Stimulated activated CD4-positive, alpha-beta T cell treated with anti-CD3 and anti-CD28 coated beads, Interleukin-4, amount 100 ng/mL, for 4 hours (primary cell): ENCODE measurements at regions not wholly inside any gene's neighbourhood (a gene's known extent, or its start where the extent isn't known, plus 50 kb on each side); places are given as distances from the start of the nearest gene placed in this dataset.

Source experiments
- DNase-seq, 2 experiments: peaks; one replicate each; pipeline ENCODE4 v3.0.0-alpha.2; 2020

GRCh38 chr1:244969355-244970235 lies 105.3 kb upstream of the HNRNPU start:
- DNase-seq, result peak in 1 of 2 experiments; percentile 43

GRCh38 chr1:244968881-244969280 lies 104.5 kb upstream of the HNRNPU start:
- DNase-seq, result no peak

GRCh38 chr1:244968471-244968871 lies 104.1 kb upstream of the HNRNPU start:
- no peak for DNase-seq

GRCh38 chr1:244967159-244967558 lies 102.8 kb upstream of the HNRNPU start:
- no peak for DNase-seq

GRCh38 chr1:244965185-244966030 lies 101.1 kb upstream of the HNRNPU start:
- no peak for DNase-seq

GRCh38 chr1:244964112-244964971 lies 100.0 kb upstream of the HNRNPU start:
- DNase-seq, result no peak

GRCh38 chr1:244963231-244963826 lies 99.0 kb upstream of the HNRNPU start:
- no peak for DNase-seq

- DNase-seq, result no peak
Observed at GRCh38 chr1:244962130-244962529, 97.8 kb upstream of the HNRNPU start.

- DNase-seq, result no peak
Observed at GRCh38 chr1:244960904-244961303, 96.6 kb upstream of the HNRNPU start.

GRCh38 chr1:244958593-244958992 lies 94.2 kb upstream of the HNRNPU start:
- DNase-seq, result no peak

- DNase-seq, result no peak
Observed at GRCh38 chr1:244957525-244957924, 93.2 kb upstream of the HNRNPU start.

- no peak for DNase-seq
Observed at GRCh38 chr1:244957122-244957521, 92.8 kb upstream of the HNRNPU start.

- DNase-seq, result no peak
Observed at GRCh38 chr1:244955661-244956060, 91.3 kb upstream of the HNRNPU start.

GRCh38 chr1:244954359-244954758 lies 90.0 kb upstream of the HNRNPU start:
- DNase-seq, result no peak

GRCh38 chr1:244953901-244954300 lies 89.6 kb upstream of the HNRNPU start:
- DNase-seq, result no peak

- no peak for DNase-seq
Observed at GRCh38 chr1:244952940-244953339, 88.6 kb upstream of the HNRNPU start.

- no peak for DNase-seq
Observed at GRCh38 chr1:244952280-244952933, 88.1 kb upstream of the HNRNPU start.

GRCh38 chr1:244948416-244948815 lies 84.1 kb upstream of the HNRNPU start:
- DNase-seq, result no peak

GRCh38 chr1:244945109-244945671 lies 80.8 kb upstream of the HNRNPU start:
- no peak for DNase-seq

GRCh38 chr1:244941121-244941520 lies 76.8 kb upstream of the HNRNPU start:
- no peak for DNase-seq

- DNase-seq, result no peak
Observed at GRCh38 chr1:244937099-244937498, 72.8 kb upstream of the HNRNPU start.
